ENCODE measurements at regions not wholly inside any gene's neighbourhood (a gene's known extent, or its start where the extent isn't known, plus 50 kb on each side); places are given as distances from the start of the nearest gene placed in this dataset.

- H3K36me3 ChIP-seq (ENCODE audit: control insufficient read depth in 2 of 3, insufficient read depth in 3 of 3, low read length in 3 of 3) = no peaks in the 10 kb centered on the region
- no peak for TF ChIP-seq CTCF (IDR thresholded peaks at IDR 0.05; ENCODE audit: borderline replicate concordance, extremely low read depth, insufficient read depth)
- H3K4me3 ChIP-seq (ENCODE audit: low read length in 3 of 3) = no peak overlapping the region
- peak in 4 of 5 donors; percentile 80 to 89 (median 82) for DNase-seq
- intact Hi-C loops (cut with DNase I) = no loop called here
- H3K27me3 ChIP-seq (ENCODE audit: control insufficient read depth, insufficient read depth, low read length) = peaks cover 5% of the 10 kb centered on the region
- no peak overlapping the region for H3K9ac ChIP-seq (ENCODE audit: low read length in 3 of 3)
- H3K9me3 ChIP-seq (ENCODE audit: control insufficient read depth in 2 of 3, insufficient read depth in 1 of 3, low read length in 3 of 3) = peaks cover 0 to 3% (median 0%) of the 10 kb centered on the region in 3 donors
- FAIRE-seq = no peak
- H3K27ac ChIP-seq (ENCODE audit: low read depth in 2 of 2, low read length in 2 of 2) = no peak overlapping the region
- no peaks in the 10 kb centered on the region for H3K4me1 ChIP-seq (ENCODE audit: control insufficient read depth in 2 of 3, insufficient read depth in 2 of 3, low read depth in 1 of 3, low read length in 3 of 3)
Observed at GRCh38 chr12:113762155-113762881, 203.8 kb downstream of the RBM19 start.

- TF ChIP-seq CTCF (IDR thresholded peaks at IDR 0.05; ENCODE audit: borderline replicate concordance, extremely low read depth, insufficient read depth) = no peak
- intact Hi-C loops (cut with DNase I) = no loop called here
- DNase-seq = no peak
- Histone ChIP-seq H3K36me3 (ENCODE audit: control insufficient read depth in 2 of 3, insufficient read depth in 3 of 3, low read length in 3 of 3) (no peaks in the 10 kb centered on the region), H3K4me3 (ENCODE audit: low read length in 3 of 3) (no peak overlapping the region), H3K4me1 (ENCODE audit: control insufficient read depth in 2 of 3, insufficient read depth in 2 of 3, low read depth in 1 of 3, low read length in 3 of 3) (no peaks in the 10 kb centered on the region), H3K9ac (ENCODE audit: low read length in 3 of 3) (no peak overlapping the region), H3K9me3 (ENCODE audit: control insufficient read depth in 2 of 3, insufficient read depth in 1 of 3, low read length in 3 of 3) (peaks cover 0 to 3% (median 0%) of the 10 kb centered on the region in 3 donors), H3K27me3 (ENCODE audit: control insufficient read depth, insufficient read depth, low read length) (peaks cover 5% of the 10 kb centered on the region), H3K27ac (ENCODE audit: low read depth in 2 of 2, low read length in 2 of 2) (no peak overlapping the region)
- no peak for FAIRE-seq
Observed at GRCh38 chr12:113759135-113759534, 207.0 kb downstream of the RBM19 start.

GRCh38 chr12:113758165-113758924 is 207.8 kb downstream of the RBM19 start:
- Histone ChIP-seq H3K27ac (ENCODE audit: low read depth in 2 of 2, low read length in 2 of 2) (no peak overlapping the region), H3K4me3 (ENCODE audit: low read length in 3 of 3) (no peak overlapping the region), H3K9ac (ENCODE audit: low read length in 3 of 3) (no peak overlapping the region), H3K36me3 (ENCODE audit: control insufficient read depth in 2 of 3, insufficient read depth in 3 of 3, low read length in 3 of 3) (no peaks in the 10 kb centered on the region), H3K4me1 (ENCODE audit: control insufficient read depth in 2 of 3, insufficient read depth in 2 of 3, low read depth in 1 of 3, low read length in 3 of 3) (no peaks in the 10 kb centered on the region), H3K27me3 (ENCODE audit: control insufficient read depth, insufficient read depth, low read length) (peaks cover 3% of the 10 kb centered on the region), H3K9me3 (ENCODE audit: control insufficient read depth in 2 of 3, insufficient read depth in 1 of 3, low read length in 3 of 3) (peaks cover 0 to 2% (median 0%) of the 10 kb centered on the region in 3 donors)
- intact Hi-C loops (cut with DNase I) = no loop called here
- DNase-seq = no peak
- no peak for FAIRE-seq
- no peak for TF ChIP-seq CTCF (IDR thresholded peaks at IDR 0.05; ENCODE audit: borderline replicate concordance, extremely low read depth, insufficient read depth)

Measured in kidney (tissue), 13 donors.